Type B pancreatic cell (in vitro differentiated cells): ENCODE measurements at regions not wholly inside any gene's neighbourhood (a gene's known extent, or its start where the extent isn't known, plus 50 kb on each side); places are given as distances from the start of the nearest gene placed in this dataset.

Experiments used
- DNase-seq: peaks from one replicate; pipeline ENCODE4 v3.0.0; 2021; ENCODE audit warnings: mixed read lengths; ENCODE audit not compliant: unreplicated experiment; ENCODE audit errors: extremely low spot score
- H3K27ac Mint-ChIP-seq: 2 replicates; pipeline ENCODE4 v1.8.0; 2021; ENCODE audit warnings: mild to moderate bottlenecking, mixed read lengths
- H3K27me3 Mint-ChIP-seq: 2 replicates; pipeline ENCODE4 v1.8.0; 2021; ENCODE audit warnings: mixed read lengths
- H3K36me3 Mint-ChIP-seq: 2 replicates; pipeline ENCODE4 v1.8.0; 2021; ENCODE audit warnings: mixed read lengths
- H3K4me1 Mint-ChIP-seq: one replicate; pipeline ENCODE4 v1.8.0; 2021; ENCODE audit warnings: mixed read lengths; ENCODE audit not compliant: unreplicated experiment
- H3K4me3 Mint-ChIP-seq: 2 replicates; pipeline ENCODE4 v1.8.0; 2021; ENCODE audit warnings: mild to moderate bottlenecking, mixed read lengths
- H3K9me3 Mint-ChIP-seq: 2 replicates; pipeline ENCODE4 v1.8.0; 2021; ENCODE audit warnings: mixed read lengths
- TF ChIP-seq, protein P1 (sequence below): fragments of 200-600 bp; sonication (generic); conservative IDR thresholded peaks from 2 replicates; pipeline ENCODE4 v1.5.0; 2021; ENCODE audit warnings: antibody characterized with exemption, mild to moderate bottlenecking

- no peaks in the 10 kb centered on the region for H3K36me3 Mint-ChIP-seq
Observed at GRCh38 chr2:163541943-163542342, 193.9 kb downstream of the FIGN start.

DNA sequence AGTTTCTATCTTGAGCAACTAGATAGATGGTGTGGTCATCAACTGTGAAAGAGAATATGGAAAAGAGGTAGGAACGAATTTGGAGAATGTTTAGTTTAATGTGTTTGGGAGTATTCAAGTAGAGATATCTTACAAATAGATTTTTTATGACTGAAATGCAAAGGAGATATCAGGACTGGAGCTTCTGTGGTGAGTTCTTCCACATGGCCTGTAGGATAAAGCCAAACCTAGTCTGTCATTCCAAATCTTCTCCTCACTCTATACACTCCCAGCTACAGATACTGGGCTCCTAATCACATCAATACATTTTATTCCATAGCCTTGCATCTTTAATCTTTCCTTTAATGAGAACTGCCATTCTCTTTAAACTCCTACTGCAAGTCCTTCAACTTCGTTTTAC is 194.3 kb downstream of the FIGN start:
- TF ChIP-seq, protein P1, sequence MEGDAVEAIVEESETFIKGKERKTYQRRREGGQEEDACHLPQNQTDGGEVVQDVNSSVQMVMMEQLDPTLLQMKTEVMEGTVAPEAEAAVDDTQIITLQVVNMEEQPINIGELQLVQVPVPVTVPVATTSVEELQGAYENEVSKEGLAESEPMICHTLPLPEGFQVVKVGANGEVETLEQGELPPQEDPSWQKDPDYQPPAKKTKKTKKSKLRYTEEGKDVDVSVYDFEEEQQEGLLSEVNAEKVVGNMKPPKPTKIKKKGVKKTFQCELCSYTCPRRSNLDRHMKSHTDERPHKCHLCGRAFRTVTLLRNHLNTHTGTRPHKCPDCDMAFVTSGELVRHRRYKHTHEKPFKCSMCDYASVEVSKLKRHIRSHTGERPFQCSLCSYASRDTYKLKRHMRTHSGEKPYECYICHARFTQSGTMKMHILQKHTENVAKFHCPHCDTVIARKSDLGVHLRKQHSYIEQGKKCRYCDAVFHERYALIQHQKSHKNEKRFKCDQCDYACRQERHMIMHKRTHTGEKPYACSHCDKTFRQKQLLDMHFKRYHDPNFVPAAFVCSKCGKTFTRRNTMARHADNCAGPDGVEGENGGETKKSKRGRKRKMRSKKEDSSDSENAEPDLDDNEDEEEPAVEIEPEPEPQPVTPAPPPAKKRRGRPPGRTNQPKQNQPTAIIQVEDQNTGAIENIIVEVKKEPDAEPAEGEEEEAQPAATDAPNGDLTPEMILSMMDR, result no peak
- Mint-ChIP-seq H3K4me3 (no peak overlapping the region), H3K27ac (no peak overlapping the region), H3K9me3 (no peaks in the 10 kb centered on the region), H3K36me3 (no peaks in the 10 kb centered on the region), H3K27me3 (peaks cover 3% of the 10 kb centered on the region), H3K4me1 (no peaks in the 10 kb centered on the region)
- DNase-seq, result no peak

More at GRCh38 chr2:163541943-163542342, 193.9 kb downstream of the FIGN start:
- no peak for DNase-seq
- TF ChIP-seq, protein P1, result no peak
- Mint-ChIP-seq H3K4me1 (no peaks in the 10 kb centered on the region), H3K27me3 (peaks cover 3% of the 10 kb centered on the region), H3K27ac (no peak overlapping the region), H3K4me3 (no peak overlapping the region), H3K9me3 (no peaks in the 10 kb centered on the region)

- TF ChIP-seq, protein P1, result no peak
- no peaks in the 10 kb centered on the region for H3K4me1 Mint-ChIP-seq
- H3K4me3 Mint-ChIP-seq, result no peak overlapping the region
- H3K27ac Mint-ChIP-seq, result no peak overlapping the region
- no peak for DNase-seq
- no peaks in the 10 kb centered on the region for H3K27me3 Mint-ChIP-seq
- peaks cover 4% of the 10 kb centered on the region for H3K9me3 Mint-ChIP-seq
- H3K36me3 Mint-ChIP-seq, result no peaks in the 10 kb centered on the region
Observed at GRCh38 chr2:163528640-163529217, 207.1 kb downstream of the FIGN start.

DNA sequence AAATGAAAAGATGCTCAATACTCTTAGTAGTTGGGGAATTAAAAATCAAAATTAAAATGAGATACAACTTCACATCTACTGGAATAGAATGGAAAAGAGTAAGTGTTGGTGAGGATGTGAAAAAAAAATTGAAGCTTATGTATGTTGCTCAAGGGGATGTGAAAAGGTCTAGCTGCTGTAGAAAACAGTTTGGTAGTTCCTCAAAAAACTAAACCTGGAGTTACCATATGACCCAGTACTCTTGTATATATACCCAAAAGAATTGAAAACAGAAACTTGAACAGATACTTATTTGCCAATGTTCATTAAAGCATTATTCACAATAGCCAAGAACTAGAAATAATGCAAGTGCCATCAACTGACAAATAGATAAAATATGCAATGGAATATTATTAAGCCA is 208.4 kb downstream of the FIGN start:
- Mint-ChIP-seq H3K4me3 (no peak overlapping the region), H3K4me1 (no peaks in the 10 kb centered on the region), H3K27me3 (no peaks in the 10 kb centered on the region), H3K9me3 (peaks cover 4% of the 10 kb centered on the region), H3K36me3 (no peaks in the 10 kb centered on the region), H3K27ac (no peak overlapping the region)
- no peak for DNase-seq
- TF ChIP-seq, protein P1, result no peak

DNA sequence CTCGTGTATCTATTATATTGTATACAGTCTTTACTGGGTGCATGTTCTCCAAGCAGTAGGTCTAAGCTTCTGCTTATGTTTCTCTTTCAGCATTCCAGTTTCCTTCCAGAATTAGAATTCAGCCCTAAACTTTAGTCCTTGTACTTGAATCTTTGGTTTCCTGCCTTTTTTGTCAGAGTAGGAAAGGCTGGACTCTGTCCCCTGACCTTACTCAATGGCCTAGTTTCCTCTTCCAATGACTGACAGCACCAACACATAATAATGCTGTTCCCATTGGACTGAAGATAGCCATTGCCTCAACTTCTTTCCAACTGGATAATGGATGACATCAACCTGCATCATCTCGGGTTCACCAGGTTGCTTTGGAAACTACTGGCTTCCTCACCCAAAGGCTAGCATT is 217.0 kb downstream of the FIGN start:
- no peak for DNase-seq
- Mint-ChIP-seq H3K36me3 (no peaks in the 10 kb centered on the region), H3K9me3 (peaks cover 4% of the 10 kb centered on the region), H3K4me3 (no peak overlapping the region), H3K27ac (no peak overlapping the region), H3K4me1 (no peaks in the 10 kb centered on the region), H3K27me3 (no peaks in the 10 kb centered on the region)
- TF ChIP-seq, protein P1, result no peak

- H3K9me3 Mint-ChIP-seq, result peaks cover 9% of the 10 kb centered on the region
- H3K36me3 Mint-ChIP-seq, result no peaks in the 10 kb centered on the region
- no peak overlapping the region for H3K4me3 Mint-ChIP-seq
- TF ChIP-seq, protein P1, result no peak
- no peaks in the 10 kb centered on the region for H3K4me1 Mint-ChIP-seq
- no peak overlapping the region for H3K27ac Mint-ChIP-seq
- H3K27me3 Mint-ChIP-seq, result no peaks in the 10 kb centered on the region
- DNase-seq, result no peak
Observed at GRCh38 chr2:163515836-163516235, 220.0 kb downstream of the FIGN start.
